SK-N-MC (cell line): ENCODE measurements at regions not wholly inside any gene's neighbourhood (a gene's known extent, or its start where the extent isn't known, plus 50 kb on each side); places are given as distances from the start of the nearest gene placed in this dataset.
"Not testable (repeated sequence)": the region's sequence is repeated elsewhere in the genome, so short reads cannot be mapped to it uniquely, and the experiment has no call there.

ENCODE experiments used
- DNase-seq: peaks from one replicate; pipeline ENCODE4 v3.0.0-alpha.2; 2011; ENCODE audit warnings: low read depth, low spot score
- H3K27ac ChIP-seq: fragments of 200-600 bp; sonication (generic); 2 replicates; pipeline ENCODE4 v1.5.1; 2016; ENCODE audit warnings: mixed run types
- H3K36me3 ChIP-seq: fragments of 200-600 bp; sonication (generic); 2 replicates; pipeline ENCODE4 v1.6.1; 2017; ENCODE audit warnings: antibody characterized with exemption, low read length, mixed read lengths; ENCODE audit not compliant: insufficient read depth
- H3K4me3 ChIP-seq: fragments of 200-600 bp; sonication (generic); 2 replicates; pipeline ENCODE4 v1.5.1; 2016
- H3K9ac ChIP-seq: fragments of 200-600 bp; sonication (generic); 2 replicates; pipeline ENCODE4 v1.8.0; 2017; ENCODE audit warnings: mixed run types, mixed read lengths; ENCODE audit not compliant: insufficient read length
- H3K9me3 ChIP-seq: fragments of 200-600 bp; sonication (generic); 2 replicates; pipeline ENCODE4 v1.6.1; 2017; ENCODE audit warnings: low read depth, mild to moderate bottlenecking, antibody characterized with exemption, low read length, moderate library complexity, mixed read lengths
- EZH2 ChIP-seq: fragments of 200-600 bp; sonication (generic); IDR thresholded peaks from one replicate; pipeline ENCODE4 v1.6.1; 2017; ENCODE audit warnings: antibody characterized with exemption
- FOXP2 ChIP-seq: optimal IDR thresholded peaks from 2 replicates; pipeline ENCODE3; 2011; ENCODE audit warnings: mild to moderate bottlenecking, moderate library complexity; ENCODE audit not compliant: insufficient read depth; ENCODE audit errors: extremely low read length, control extremely low read depth
- POLR2AphosphoS5 ChIP-seq: IDR thresholded peaks from 2 replicates; pipeline ENCODE4 v1.6.1; 2012; ENCODE audit warnings: mild to moderate bottlenecking, low read depth, low read length, borderline replicate concordance

GRCh38 chrX:120732879-120733278 lies 103.0 kb upstream of the C1GALT1C1 start:
- Histone ChIP-seq H3K9ac (no peak overlapping the region), H3K4me3 (no peak overlapping the region), H3K9me3 (no peaks in the 10 kb centered on the region), H3K27ac (no peak overlapping the region), H3K36me3 (no peaks in the 10 kb centered on the region)
- TF ChIP-seq EZH2 (no peak), POLR2AphosphoS5 (no peak), FOXP2 (no peak)
- no peak for DNase-seq

DNA sequence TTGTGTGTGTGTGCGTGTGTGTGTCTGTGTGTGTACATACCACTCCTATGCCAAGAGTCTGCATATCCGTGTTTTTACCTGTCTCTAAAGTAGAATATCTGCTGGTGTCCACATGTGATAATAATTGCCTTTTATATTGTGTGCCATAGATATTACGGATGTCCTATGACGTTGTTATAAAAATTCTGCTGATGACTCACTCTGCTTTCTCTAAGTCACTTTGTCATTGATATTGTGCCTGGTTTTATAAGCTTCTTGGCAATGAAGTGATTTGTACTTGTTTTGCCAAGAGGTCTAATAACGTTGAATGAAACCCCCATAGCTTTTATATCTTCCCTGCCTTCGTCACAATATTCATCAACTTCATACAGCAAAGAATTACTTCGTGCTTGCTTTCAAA lies 102.6 kb upstream of the C1GALT1C1 start:
- no peak overlapping the region for H3K27ac ChIP-seq
- no peak overlapping the region for H3K9ac ChIP-seq
- no peak overlapping the region for H3K4me3 ChIP-seq
- H3K36me3 ChIP-seq = no peaks in the 10 kb centered on the region
- TF ChIP-seq FOXP2 (no peak), EZH2 (no peak), POLR2AphosphoS5 (no peak)
- no peaks in the 10 kb centered on the region for H3K9me3 ChIP-seq
- DNase-seq = no peak

GRCh38 chrX:120731386-120731785 lies 101.5 kb upstream of the C1GALT1C1 start:
- no peak overlapping the region for H3K9ac ChIP-seq
- no peaks in the 10 kb centered on the region for H3K36me3 ChIP-seq
- no peaks in the 10 kb centered on the region for H3K9me3 ChIP-seq
- DNase-seq = no peak
- no peak overlapping the region for H3K27ac ChIP-seq
- H3K4me3 ChIP-seq = no peak overlapping the region
- no peak for TF ChIP-seq POLR2AphosphoS5
- no peak for TF ChIP-seq EZH2
- TF ChIP-seq FOXP2 = no peak

DNA sequence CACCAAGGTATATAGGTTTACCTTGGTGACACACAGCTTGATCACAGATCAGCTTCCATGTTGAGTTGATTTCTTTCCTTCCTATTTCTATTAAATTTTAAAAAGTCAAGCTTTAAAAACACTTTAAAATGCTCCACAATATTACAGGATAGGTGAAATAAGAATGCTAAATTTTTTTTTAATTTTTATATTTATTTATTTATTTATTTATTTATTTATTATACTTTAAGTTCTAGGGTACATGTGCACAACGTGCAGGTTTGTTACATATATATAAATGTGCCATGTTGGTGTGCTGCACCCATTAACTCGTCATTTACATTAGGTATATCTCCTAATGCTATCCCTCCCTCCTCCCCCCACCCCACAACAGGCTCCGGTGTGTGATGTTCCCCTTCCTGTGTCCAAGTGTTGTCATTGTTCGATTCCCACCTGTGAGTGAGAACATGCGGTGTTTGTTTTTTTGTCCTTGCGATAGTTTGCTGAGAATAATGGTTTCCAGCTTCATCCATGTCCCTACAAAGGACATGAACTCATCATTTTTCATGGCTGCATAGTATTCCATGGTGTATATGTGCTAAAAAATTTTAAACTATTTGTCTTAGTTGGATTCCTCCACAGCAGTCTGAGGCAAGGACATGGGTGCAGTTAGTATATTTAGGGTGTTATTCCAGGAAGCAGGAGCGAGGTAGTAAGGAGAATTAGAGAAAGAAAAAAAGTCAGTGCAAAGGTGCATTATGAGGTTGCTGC lies 99.8 kb upstream of the C1GALT1C1 start:
- not testable (repeated sequence) for H3K9ac ChIP-seq, H3K27ac ChIP-seq, H3K36me3 ChIP-seq, H3K4me3 ChIP-seq, DNase-seq, H3K9me3 ChIP-seq

GRCh38 chrX:120727911-120728310 lies 98.1 kb upstream of the C1GALT1C1 start:
- H3K27ac ChIP-seq = peak overlapping the region; percentile 82
- no peaks in the 10 kb centered on the region for H3K9me3 ChIP-seq
- H3K9ac ChIP-seq = no peak overlapping the region
- no peaks in the 10 kb centered on the region for H3K36me3 ChIP-seq
- no peak for TF ChIP-seq POLR2AphosphoS5
- no peak for TF ChIP-seq EZH2
- no peak for TF ChIP-seq FOXP2
- no peak overlapping the region; the same call in 1 of the 2 replicates for H3K4me3 ChIP-seq
- no peak for DNase-seq

DNA sequence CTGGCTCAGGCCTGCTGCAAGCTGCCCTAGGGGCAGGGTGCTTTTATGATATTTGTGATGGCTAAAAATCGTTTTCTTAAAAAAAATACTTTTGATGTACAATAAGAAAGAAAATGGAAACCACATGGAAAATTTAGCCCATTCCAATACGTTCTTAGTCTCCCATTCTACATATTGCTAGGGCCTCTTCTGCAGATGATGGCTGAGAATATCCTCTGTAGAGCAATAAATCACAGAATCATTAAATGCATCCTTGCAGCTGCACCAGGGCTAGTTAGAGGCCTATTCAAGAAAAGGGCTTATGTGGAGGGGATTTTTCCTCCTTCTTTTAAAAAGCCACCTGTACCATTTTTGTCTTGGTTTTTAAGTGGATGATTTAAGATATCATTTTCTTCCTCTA lies 97.6 kb upstream of the C1GALT1C1 start:
- H3K36me3 ChIP-seq = no peaks in the 10 kb centered on the region
- H3K9ac ChIP-seq = no peak overlapping the region
- no peak overlapping the region; the same call in 1 of the 2 replicates for H3K27ac ChIP-seq
- H3K9me3 ChIP-seq = no peaks in the 10 kb centered on the region
- no peak overlapping the region for H3K4me3 ChIP-seq
- no peak for DNase-seq
- no peak for TF ChIP-seq POLR2AphosphoS5
- TF ChIP-seq FOXP2 = no peak
- no peak for TF ChIP-seq EZH2

GRCh38 chrX:120726294-120726693 lies 96.4 kb upstream of the C1GALT1C1 start:
- no peaks in the 10 kb centered on the region for H3K9me3 ChIP-seq
- H3K27ac ChIP-seq = no peak overlapping the region
- DNase-seq = no peak
- no peaks in the 10 kb centered on the region for H3K36me3 ChIP-seq
- H3K4me3 ChIP-seq = no peak overlapping the region
- H3K9ac ChIP-seq = no peak overlapping the region
- no peak for TF ChIP-seq POLR2AphosphoS5
- TF ChIP-seq EZH2 = no peak
- TF ChIP-seq FOXP2 = no peak

DNA sequence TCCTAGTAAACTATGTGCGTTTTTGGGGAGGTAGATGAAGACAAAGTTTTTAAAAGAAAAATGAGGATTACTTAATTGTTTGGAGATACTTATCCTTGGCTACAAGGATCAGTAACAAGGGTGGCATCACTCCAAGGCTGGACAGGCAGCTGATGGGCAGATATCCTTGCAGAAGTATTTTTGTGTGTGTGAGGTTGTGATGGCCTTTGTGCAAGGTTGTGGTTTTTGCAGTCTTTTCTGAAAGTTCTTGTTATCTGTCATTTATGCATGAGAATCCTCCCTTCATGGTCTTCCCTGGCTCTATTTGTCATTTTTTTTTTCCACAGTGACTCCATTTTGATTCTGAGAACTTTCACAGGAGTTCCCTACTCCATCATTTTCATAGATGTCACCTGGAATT lies 96.0 kb upstream of the C1GALT1C1 start:
- DNase-seq = no peak
- Histone ChIP-seq H3K4me3 (no peak overlapping the region), H3K9me3 (no peaks in the 10 kb centered on the region), H3K9ac (no peak overlapping the region), H3K27ac (no peak overlapping the region), H3K36me3 (no peaks in the 10 kb centered on the region)
- TF ChIP-seq FOXP2 (no peak), POLR2AphosphoS5 (no peak), EZH2 (no peak)

GRCh38 chrX:120719622-120720021 lies 89.8 kb upstream of the C1GALT1C1 start:
- no peak overlapping the region for H3K4me3 ChIP-seq
- H3K9me3 ChIP-seq = no peaks in the 10 kb centered on the region
- H3K36me3 ChIP-seq = no peaks in the 10 kb centered on the region
- no peak for DNase-seq
- H3K27ac ChIP-seq = no peak overlapping the region
- no peak overlapping the region for H3K9ac ChIP-seq
- TF ChIP-seq FOXP2 = no peak
- TF ChIP-seq EZH2 = no peak
- no peak for TF ChIP-seq POLR2AphosphoS5

- TF ChIP-seq POLR2AphosphoS5 (no peak), EZH2 (no peak), FOXP2 (no peak)
- no peaks in the 10 kb centered on the region for H3K36me3 ChIP-seq
Observed at GRCh38 chrX:120718969-120719368, 89.1 kb upstream of the C1GALT1C1 start.

DNA sequence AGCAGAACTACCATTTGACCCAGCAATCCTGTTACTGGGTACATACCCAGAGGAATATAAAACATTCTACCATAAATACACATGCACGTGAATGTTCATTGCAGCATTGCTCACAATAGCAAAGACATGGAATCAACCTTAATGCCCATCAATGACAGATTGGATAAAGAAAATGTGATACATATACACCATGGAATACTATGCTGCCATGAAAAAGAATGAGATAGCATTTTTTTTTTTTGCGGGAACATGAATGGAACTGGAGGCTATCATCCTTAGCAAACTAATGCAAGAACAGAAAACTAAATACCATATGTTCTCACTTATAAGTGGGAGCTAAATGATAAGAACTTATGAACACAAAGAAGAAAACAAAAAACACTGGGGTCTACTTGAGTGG lies 72.5 kb upstream of the C1GALT1C1 start:
- not testable (repeated sequence) for H3K4me3 ChIP-seq, H3K27ac ChIP-seq, H3K36me3 ChIP-seq, H3K9ac ChIP-seq, H3K9me3 ChIP-seq, DNase-seq

More at GRCh38 chrX:120718969-120719368, 89.1 kb upstream of the C1GALT1C1 start:
- no peak overlapping the region for H3K9ac ChIP-seq
- no peak overlapping the region for H3K27ac ChIP-seq
- no peak overlapping the region for H3K4me3 ChIP-seq
- DNase-seq = no peak
- H3K9me3 ChIP-seq = no peaks in the 10 kb centered on the region
